RPMI7951 (cell line): ENCODE measurements at regions not wholly inside any gene's neighbourhood (a gene's known extent, or its start where the extent isn't known, plus 50 kb on each side); places are given as distances from the start of the nearest gene placed in this dataset.
A peak's percentile ranks its signal among the peaks of the same experiment; 100 is the strongest.
"Not testable (repeated sequence)": the region's sequence is repeated elsewhere in the genome, so short reads cannot be mapped to it uniquely, and the experiment has no call there.

Experiments
- DNase-seq: peaks from one replicate; pipeline ENCODE4 v3.0.0-alpha.2; 2012; ENCODE audit warnings: low read depth

- no peak for DNase-seq
Measured at GRCh38 chr12:67716817-67717216, 68.3 kb downstream of the DYRK2 start.

- DNase-seq: not testable (repeated sequence)
Measured at GRCh38 chr12:67719303-67719702, 70.8 kb downstream of the DYRK2 start.

- DNase-seq: peak; percentile 96
Measured at GRCh38 chr12:67720351-67720856, 71.9 kb downstream of the DYRK2 start.

DNA sequence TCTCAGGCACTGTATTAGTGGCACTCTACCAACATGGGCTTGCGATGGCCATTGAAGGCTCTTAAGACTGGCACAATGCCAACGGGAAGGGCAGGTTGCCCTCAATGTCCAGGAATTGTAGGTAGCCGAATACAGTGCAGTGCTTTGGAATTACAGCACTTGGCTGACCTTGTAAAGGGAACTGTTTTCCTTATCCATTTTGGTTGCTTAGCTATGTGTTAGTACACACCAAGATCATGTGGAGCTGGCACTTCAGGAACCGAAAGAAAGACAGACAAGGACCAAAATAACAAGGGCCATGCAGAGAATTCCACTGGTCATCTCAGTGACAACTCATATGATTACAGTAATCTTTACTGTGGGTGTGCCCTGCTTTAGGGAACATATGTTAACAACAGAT lies 72.7 kb downstream of the DYRK2 start:
- peak; percentile 18 for DNase-seq

DNA sequence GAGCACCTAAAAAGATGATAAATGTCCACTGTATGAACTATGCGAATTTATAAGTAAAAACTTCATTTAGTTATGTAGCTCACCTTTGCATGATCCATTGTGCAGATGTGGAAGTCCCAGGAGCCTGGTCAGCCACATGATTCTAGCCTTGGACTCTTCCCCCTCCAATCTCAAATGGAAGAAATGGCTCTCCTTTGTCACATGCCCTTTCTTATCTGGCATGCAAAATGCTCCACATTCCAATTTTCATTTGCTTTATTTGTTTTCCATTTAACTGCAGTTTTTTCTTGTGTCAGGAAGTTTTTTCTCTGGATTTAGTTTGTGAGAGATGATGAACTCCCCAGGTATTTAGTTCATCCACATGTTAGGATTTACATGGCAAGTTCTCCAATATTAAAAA lies 73.8 kb downstream of the DYRK2 start:
- no peak for DNase-seq

DNA sequence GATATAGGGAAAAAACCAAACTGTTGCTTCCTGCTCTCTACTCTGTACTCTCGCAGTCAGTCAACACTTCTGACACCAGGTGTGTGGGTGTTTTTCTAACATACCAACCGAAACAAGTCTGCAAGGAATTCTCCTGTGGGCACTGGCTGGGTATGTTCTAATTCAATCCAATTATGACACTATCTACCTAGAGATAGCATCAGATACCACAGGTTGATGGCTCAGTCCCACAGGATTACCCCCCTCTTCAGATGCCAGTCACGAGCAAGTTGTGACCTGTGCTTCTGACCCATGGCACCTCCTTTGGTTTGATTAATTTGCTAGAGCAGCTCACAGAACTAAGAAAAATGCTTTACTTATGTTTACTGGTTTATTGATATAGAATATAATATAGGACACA lies 78.3 kb downstream of the DYRK2 start:
- DNase-seq: no peak

DNA sequence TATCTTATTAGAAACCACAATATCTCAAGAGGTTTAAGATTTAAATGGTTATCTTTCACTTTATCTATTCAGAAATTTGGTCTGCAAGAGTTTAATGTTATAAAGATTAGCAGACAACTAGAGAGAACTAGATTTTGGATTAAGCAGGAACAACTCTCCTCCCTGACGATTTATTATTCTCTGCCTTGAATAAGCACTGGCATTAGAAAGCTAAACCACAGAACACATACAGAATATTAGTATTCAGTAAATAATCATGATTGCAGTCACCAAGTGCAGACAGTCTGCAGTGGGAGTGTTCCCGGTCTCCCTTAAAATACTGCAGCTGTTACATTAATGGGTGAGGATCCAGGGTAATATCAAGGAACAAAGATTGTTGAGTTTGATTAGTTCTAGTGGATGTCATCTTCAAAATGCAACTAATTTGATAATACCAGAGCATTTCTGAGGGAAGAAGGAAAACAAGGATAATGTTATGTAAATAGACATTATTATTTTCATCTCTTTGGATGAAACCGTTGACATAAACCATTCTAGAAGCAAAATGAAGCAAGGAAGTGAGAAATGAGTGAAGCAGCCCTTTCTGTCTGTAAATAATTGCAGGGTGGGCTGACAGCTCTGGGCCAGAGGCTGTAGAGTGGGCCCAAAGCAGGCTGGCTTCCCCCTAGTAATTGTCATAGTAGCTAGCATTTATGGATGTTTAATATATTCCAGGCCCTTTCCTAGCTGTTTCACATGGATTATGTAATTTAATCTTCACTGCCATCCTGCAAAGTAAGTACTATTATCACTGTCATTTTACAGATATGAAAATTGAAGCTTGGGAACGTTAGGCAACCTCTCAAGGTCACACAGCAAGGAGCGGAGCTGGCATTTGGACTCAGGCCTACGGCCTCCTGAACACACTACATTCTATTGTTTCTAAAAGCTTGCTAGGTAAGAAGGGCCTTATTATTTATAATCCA lies 79.4 kb downstream of the DYRK2 start:
- no peak for DNase-seq

- no peak for DNase-seq
Measured at GRCh38 chr12:67732857-67733256, 84.3 kb downstream of the DYRK2 start.

DNA sequence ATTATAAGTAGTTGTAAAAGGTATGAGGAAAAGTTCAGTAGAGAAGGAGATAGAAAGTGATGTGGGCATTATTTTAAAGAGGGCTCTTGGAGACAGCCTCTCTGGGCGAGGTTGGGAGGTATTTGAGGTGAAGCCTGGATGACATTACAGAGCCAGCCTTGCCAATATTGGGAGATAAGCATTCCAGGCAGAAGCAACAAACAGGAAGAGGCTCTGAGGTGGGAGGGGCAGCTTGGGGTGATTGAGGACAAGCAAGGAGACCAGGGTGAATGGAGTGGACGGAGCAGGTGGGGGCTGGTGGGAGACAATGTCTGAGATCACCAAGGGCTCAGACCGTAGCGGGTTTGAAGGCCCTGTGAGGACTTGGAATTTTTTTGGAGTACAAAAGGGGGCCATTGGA lies 87.3 kb downstream of the DYRK2 start:
- no peak for DNase-seq

- no peak for DNase-seq
Measured at GRCh38 chr12:67740711-67741110, 92.2 kb downstream of the DYRK2 start.

DNA sequence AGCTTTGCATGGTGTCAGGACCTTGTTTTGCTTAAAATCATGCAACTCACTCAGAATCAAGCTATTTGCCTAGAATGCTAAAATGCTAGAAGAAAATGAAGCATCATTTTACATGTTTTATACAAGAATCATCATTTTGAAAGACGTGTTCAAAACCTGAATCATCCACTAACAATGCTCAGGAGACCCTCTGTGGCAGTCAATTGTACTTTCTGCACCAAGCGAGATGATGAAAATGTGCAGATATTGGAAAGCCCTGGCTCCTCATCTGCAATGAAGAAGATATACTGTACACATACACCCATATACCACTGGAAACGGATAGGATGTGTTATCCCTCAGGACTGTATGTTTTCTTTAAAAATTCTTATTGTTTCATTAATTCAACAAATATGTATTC lies 92.7 kb downstream of the DYRK2 start:
- DNase-seq: no peak

- peak; percentile 38 for DNase-seq
Measured at GRCh38 chr12:67742461-67742860, 93.9 kb downstream of the DYRK2 start.

GRCh38 chr12:67747869-67748742 lies 99.6 kb downstream of the DYRK2 start:
- DNase-seq: peak; percentile 82

- DNase-seq: no peak
Measured at GRCh38 chr12:67748743-67749040, 100.1 kb downstream of the DYRK2 start.

DNA sequence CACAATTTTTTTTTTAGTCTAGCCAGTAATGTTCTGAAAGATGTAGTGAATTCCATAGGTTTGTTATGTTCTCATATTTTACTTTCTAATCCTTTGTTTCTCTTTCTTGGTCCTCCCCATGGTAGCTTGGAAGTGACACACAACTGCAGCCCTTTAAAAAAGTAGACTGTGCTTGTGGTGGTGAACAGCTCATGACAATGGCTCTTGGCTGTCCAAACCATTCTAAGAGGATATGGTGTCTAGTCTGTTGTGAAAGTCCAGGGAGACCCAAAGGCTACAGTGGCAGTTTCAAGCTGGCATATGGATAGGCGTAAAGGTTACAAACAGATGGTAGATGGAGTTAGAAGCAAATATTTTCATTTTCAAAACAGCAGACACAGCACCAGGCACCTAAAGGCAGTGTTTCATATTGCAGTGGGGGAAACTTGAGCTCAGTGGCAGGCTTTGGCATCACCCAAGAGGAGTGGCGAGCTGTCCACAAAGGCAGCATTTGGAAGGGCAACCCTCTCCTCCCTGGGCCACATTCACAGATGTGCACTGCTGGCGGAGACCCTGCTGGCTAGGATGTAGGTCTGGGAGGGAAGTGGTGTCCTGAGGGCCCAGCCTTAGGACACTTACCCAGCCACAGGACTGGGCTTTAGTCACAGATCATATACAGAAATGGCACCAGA lies 102.1 kb downstream of the DYRK2 start:
- DNase-seq: no peak

DNA sequence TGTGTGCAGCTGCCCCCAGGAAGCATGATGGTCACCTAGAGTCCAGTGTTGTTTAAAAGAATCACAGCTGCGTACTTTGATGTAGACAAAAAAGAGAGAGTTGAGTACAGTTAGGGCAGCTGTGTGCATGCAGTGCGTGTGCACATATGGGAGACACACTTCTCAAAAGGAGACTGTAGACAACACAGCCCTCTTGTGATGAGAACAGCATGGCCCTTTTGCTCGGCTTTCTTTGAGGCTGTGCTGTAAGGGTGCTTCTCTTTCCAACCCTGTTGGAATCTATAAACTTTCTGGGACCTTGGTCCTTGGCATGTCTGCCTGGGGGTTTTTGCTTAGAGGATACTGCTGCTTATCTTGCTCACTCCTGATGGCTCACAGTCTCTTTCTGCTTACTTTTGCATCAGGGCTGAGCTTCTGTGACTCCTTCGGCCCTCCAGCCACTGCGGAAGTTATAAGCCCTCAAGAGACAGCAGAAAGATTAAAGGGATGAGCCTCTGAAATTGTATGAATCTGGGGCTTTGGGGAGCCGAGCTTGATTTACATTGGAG lies 102.9 kb downstream of the DYRK2 start:
- no peak for DNase-seq

DNA sequence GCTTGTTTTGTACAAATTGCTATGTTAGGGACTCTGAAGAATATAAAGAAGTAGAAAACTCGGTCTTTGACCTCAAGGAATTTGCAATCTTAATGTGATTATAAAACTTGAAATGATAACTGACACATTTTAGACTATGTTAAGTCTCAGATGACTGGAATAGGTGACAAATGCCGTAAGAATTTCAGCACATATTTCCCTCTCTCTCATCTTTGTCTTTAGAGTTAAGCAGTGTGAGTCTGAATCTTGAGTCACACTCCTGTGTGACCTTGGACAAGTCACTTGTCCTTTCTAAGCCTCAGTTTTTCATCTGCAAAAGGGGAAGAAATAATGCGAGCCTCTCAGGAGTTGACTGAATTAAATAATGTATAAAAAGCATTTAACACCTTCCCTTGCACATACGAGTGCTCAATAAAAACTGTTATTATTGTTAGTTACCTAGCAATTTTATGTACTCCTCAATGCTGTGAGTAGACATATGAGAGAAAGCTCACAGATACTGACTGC lies 103.7 kb downstream of the DYRK2 start:
- DNase-seq: no peak

GRCh38 chr12:67754933-67755697 lies 106.6 kb downstream of the DYRK2 start:
- no peak for DNase-seq

DNA sequence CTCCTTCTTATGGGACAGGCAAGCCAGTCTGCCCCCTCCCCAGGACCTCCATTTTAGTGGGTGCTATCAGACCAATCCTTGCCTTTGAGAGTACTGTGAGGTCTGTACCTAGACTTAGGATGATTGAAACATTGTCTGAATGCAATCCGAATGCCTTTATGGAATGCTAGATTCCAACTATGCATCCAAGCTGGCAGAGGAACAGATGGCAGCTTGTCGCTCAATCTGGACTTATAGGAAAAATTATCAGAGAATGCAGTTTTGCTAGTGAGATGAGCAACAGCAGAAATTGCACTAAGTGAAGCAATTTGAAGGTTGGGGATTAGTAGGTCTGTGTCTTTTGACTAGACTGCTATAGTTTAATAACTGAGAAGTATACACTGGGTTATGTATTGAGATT lies 109.1 kb downstream of the DYRK2 start:
- no peak for DNase-seq

DNA sequence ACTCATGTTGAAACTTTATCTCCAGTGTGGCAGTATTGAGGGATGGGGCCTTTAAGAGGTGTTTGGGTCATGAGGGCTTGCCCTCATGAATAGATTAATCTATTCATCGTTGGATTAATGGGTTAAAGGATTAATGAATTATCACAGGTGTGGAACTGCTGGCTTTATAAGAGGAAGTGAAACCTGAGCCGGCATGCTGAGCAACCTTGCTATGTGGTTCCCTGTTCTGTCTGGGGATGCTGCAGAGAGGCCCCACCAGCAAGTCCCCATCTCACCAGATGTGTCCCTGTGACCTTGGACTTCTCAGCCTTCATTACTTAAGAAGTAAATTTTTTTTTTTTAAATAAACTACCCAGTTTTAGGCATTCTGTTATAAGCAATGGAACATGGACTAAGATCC lies 109.6 kb downstream of the DYRK2 start:
- no peak for DNase-seq

DNA sequence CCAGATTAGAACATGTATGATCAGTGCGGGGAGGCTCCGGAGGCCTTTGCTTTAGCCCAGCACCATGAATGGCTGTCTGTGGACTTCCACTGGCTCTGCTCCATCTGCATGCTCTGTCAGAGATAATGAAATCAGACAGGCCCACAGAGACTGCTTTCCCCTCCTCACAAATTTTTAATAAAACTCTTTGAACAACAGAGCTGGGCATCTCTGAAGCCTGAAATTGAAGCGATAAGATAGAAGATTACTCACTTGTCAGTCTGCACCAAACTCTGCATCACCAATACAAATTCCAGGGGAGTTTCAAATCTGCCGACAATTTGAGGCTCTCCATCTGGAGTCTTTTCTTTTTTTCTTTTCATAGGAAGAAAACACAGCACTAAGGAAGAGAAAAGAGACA lies 110.0 kb downstream of the DYRK2 start:
- DNase-seq: no peak
